Body of pancreas (tissue), 4 donors: ENCODE measurements at regions not wholly inside any gene's neighbourhood (a gene's known extent, or its start where the extent isn't known, plus 50 kb on each side); places are given as distances from the start of the nearest gene placed in this dataset.

Source experiments
- ATAC-seq: fragments of 150-250 bp; one replicate; pipeline ENCODE4 v1.9.1; 2016
- DNase-seq, 4 donors: peaks; one replicate each; pipeline ENCODE4 v3.0.0-alpha.2; 2019
- H3K27ac ChIP-seq, 4 donors: fragments of 200-600 bp; sonication (generic); 1 replicate in 3 of 4; 2 replicates in 1 of 4; pipeline versions ENCODE4 v1.5.1 to v1.6.1; 2016 to 2019; ENCODE audit warnings: mild to moderate bottlenecking in 1 of 4, mixed read lengths in 1 of 4, moderate library complexity in 1 of 4
- H3K27me3 ChIP-seq, 2 donors: fragments of 200-600 bp; sonication (generic); one replicate each; pipeline ENCODE4 v1.6.0; 2016; ENCODE audit warnings: mild to moderate bottlenecking in 1 of 2
- H3K36me3 ChIP-seq, 2 donors: fragments of 200-600 bp; sonication (generic); replicated peaks in 1 of 2; 2 replicates each; pipeline ENCODE4 v1.5.1; 2016; ENCODE audit warnings: low read depth in 2 of 2; ENCODE audit not compliant: insufficient read depth in 1 of 2
- H3K4me1 ChIP-seq: fragments of 200-600 bp; sonication (generic); one replicate; pipeline ENCODE4 v1.6.0; 2016
- H3K4me3 ChIP-seq, 2 donors: fragments of 200-600 bp; sonication (generic); 1 replicate in 1 of 2; 2 replicates in 1 of 2; pipeline ENCODE4 v1.5.1; 2016 to 2019
- H3K9me3 ChIP-seq, 3 donors: fragments of 200-600 bp; sonication (generic); 1 replicate in 2 of 3; 2 replicates in 1 of 3; pipeline ENCODE4 v1.5.1; 2016
- POLR2A ChIP-seq, 3 donors: fragments of 450-650 bp; IDR thresholded peaks; one replicate each; pipeline ENCODE4 v1.6.1; 2016; ENCODE audit warnings: antibody characterized with exemption in 3 of 3, mild to moderate bottlenecking in 2 of 3
- WGBS, 2 donors: methylation state at CpG; one replicate each; pipeline ENCODE4 v1.1.5; 2017; 5-methylcytosine and 5-hydroxymethylcytosine counted together
- intact Hi-C: fragments of 100-400 bp; cut with DNase I; formaldehyde crosslinking; loops from one replicate; pipeline ENCODE4 v1.15.1; 2023
- TF ChIP-seq, protein P1 (sequence below), 7 experiments: fragments of 450-650 bp in 4 of 7; fragments of 200-600 bp in 3 of 7; sonication (generic) in 3 of 7; IDR thresholded peaks; one replicate each; pipeline ENCODE4 v1.5.1; 2016 to 2019; ENCODE audit warnings: antibody characterized with exemption in 7 of 7

DNA sequence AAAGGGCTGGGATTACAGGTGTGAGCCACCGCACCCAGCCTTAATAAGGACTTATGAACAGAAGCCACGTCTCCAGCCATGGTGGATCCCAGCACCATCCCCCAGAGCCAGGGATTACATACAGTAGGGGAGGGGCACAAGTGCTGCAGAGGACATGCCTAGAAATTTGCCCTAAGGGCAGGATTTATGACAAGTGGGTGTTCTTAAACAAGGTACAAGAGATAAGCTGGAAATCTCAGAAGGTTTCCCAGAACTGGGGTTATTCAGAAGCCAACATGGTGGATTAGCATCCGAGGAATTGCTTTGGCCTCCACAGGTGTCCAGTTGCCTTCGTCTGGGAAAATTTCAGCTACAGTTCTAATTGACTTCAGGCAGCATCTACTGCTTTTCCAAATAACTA lies 114.4 kb upstream of the EGLN3 start:
- Histone ChIP-seq H3K4me1 (no peaks in the 10 kb centered on the region), H3K4me3 (no peak overlapping the region), H3K27me3 (no peaks in the 10 kb centered on the region), H3K27ac (no peak overlapping the region), H3K36me3 (no peaks in the 10 kb centered on the region), H3K9me3 (no peaks in the 10 kb centered on the region)
- DNase-seq (no peak), ATAC-seq (no peak)
- TF ChIP-seq, protein P1, sequence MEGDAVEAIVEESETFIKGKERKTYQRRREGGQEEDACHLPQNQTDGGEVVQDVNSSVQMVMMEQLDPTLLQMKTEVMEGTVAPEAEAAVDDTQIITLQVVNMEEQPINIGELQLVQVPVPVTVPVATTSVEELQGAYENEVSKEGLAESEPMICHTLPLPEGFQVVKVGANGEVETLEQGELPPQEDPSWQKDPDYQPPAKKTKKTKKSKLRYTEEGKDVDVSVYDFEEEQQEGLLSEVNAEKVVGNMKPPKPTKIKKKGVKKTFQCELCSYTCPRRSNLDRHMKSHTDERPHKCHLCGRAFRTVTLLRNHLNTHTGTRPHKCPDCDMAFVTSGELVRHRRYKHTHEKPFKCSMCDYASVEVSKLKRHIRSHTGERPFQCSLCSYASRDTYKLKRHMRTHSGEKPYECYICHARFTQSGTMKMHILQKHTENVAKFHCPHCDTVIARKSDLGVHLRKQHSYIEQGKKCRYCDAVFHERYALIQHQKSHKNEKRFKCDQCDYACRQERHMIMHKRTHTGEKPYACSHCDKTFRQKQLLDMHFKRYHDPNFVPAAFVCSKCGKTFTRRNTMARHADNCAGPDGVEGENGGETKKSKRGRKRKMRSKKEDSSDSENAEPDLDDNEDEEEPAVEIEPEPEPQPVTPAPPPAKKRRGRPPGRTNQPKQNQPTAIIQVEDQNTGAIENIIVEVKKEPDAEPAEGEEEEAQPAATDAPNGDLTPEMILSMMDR (IDR thresholded peaks at IDR 0.05), result no peak
- no peak for TF ChIP-seq POLR2A (IDR thresholded peaks at IDR 0.05)
- WGBS, 2 donors, result 73 to 81% methylated on average over 4 of the region's 4 CpGs
- intact Hi-C loops, result loop anchor here (10.0 kb wide), 1 partner anchor 110 kb away; the partner anchor contains the start of gene EGLN3

DNA sequence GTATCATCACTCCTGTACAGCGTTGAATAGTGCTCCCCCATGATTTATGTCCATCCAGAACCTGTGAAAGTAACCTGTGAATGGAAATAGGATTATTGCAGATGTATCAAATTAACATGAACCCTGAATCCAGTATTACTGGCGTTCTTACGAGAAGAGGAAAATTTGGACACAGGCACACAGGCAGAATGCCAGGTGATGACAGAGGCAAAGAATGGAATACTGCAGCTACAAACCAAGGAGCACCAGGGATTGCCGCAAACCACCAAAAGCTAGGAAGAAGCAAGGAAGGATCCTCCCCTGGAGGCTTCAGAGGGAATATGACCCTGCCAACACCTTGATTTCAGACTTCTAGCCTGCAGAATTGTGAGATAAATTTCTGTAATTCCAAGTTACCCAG lies 113.5 kb upstream of the EGLN3 start:
- intact Hi-C loops, result loop anchor here (10.0 kb wide), 1 partner anchor 110 kb away; the partner anchor contains the start of gene EGLN3
- H3K4me3 ChIP-seq, result no peak overlapping the region
- DNase-seq (peak; percentile 17 to 32 (median 26)), ATAC-seq (no peak)
- H3K27me3 ChIP-seq, result no peaks in the 10 kb centered on the region
- WGBS, 2 donors, result 57 to 69% methylated on average over 4 of the region's 4 CpGs
- H3K27ac ChIP-seq, result no peak overlapping the region
- no peaks in the 10 kb centered on the region for H3K36me3 ChIP-seq
- TF ChIP-seq POLR2A (IDR thresholded peaks at IDR 0.05), result no peak
- TF ChIP-seq, protein P1 (IDR thresholded peaks at IDR 0.05), result no peak
- H3K4me1 ChIP-seq, result peaks cover 6% of the 10 kb centered on the region
- H3K9me3 ChIP-seq, result no peaks in the 10 kb centered on the region

DNA sequence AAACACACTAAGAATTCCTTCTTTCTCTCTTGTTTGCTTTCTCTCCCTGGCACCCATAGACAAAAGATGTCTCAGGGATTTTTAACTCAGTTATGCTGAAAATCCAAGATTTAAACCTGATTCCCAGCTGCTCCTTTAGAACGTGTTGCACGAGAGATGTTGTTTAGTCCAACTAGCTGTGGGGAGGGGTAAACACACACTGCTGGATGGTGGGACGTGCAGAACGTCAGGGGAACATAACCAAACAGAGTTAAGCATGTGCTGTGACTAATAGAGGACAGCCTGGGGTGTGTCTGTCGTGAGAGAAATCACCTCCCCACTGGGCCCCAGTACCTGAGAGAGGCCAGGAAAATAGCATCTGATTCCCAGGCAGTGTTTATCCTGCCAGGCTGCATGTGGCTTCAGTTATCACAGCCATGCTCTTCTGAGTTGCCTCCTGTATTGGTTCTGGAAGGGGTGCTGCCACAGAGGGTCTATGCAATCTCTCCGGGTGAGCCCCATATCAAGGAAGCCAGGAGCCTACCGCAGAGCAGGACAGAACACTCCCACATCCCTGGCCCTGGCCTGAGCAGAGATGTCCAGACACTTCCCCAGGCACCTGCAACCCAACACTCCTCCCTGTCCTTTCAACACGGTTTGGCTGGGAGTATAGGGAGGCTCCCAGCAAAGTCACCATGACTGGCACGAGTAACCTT lies 112.7 kb upstream of the EGLN3 start:
- intact Hi-C loops, result loop anchor here (10.0 kb wide), 1 partner anchor 109 kb away; the partner anchor contains the start of gene EGLN3
- H3K36me3 ChIP-seq, result no peaks in the 10 kb centered on the region
- peaks cover 8% of the 10 kb centered on the region for H3K4me1 ChIP-seq
- DNase-seq (no peak), ATAC-seq (no peak)
- H3K27ac ChIP-seq, result no peak overlapping the region
- no peaks in the 10 kb centered on the region for H3K9me3 ChIP-seq
- 58 to 61% methylated on average over 8 to 9 of the region's 9 CpGs for WGBS, 2 donors
- H3K27me3 ChIP-seq, result no peaks in the 10 kb centered on the region
- H3K4me3 ChIP-seq, result no peak overlapping the region
- TF ChIP-seq POLR2A (IDR thresholded peaks at IDR 0.05), result no peak
- TF ChIP-seq, protein P1 (IDR thresholded peaks at IDR 0.05), result no peak

DNA sequence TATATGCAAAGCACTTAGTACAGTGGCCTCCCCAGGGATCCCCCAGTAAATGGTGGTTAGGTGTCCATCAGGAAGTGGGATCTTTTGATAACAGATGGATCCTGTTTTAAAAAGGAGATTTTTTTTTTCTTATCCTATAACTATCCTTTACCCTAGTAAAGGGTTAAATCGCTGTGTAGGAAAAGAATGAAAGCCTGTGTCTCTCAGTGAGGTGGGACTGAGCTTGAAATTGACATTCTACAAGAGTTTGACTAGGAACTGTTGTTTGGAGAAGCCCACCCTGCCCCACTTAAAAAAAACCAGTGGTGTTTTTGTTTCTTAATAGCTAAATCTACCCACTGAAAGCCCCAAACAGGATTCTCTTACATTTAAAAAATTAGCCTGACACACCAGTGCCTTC lies 112.2 kb upstream of the EGLN3 start:
- 47 to 50% methylated on average over 1 of the region's 1 CpG for WGBS, 2 donors
- no peaks in the 10 kb centered on the region for H3K9me3 ChIP-seq
- TF ChIP-seq POLR2A (IDR thresholded peaks at IDR 0.05), result no peak
- TF ChIP-seq, protein P1 (IDR thresholded peaks at IDR 0.05), result no peak
- intact Hi-C loops, result loop anchor here (10.0 kb wide), 1 partner anchor 108 kb away; the partner anchor contains the start of gene EGLN3
- no peak overlapping the region for H3K27ac ChIP-seq
- no peak for DNase-seq
- peaks cover 8% of the 10 kb centered on the region for H3K4me1 ChIP-seq
- no peaks in the 10 kb centered on the region for H3K36me3 ChIP-seq
- H3K4me3 ChIP-seq, result no peak overlapping the region
- no peak for ATAC-seq
- H3K27me3 ChIP-seq, result no peaks in the 10 kb centered on the region
